Stimulated activated CD8-positive, alpha-beta memory T cell treated with anti-CD3 and anti-CD28 coated beads, Interleukin-15, amount 100 ng/mL, for 24 hours (primary cell): ENCODE measurements at regions not wholly inside any gene's neighbourhood (a gene's known extent, or its start where the extent isn't known, plus 50 kb on each side); places are given as distances from the start of the nearest gene placed in this dataset.

ENCODE experiments used
- DNase-seq: peaks from one replicate; pipeline ENCODE4 v3.0.0-alpha.2; 2020; ENCODE audit warnings: low read depth

- no peak for DNase-seq
These were observed 419.8 kb downstream of the CETN3 start for GRCh38 chr5:89989776-89990175.

- DNase-seq = no peak
These were observed 420.4 kb downstream of the CETN3 start for GRCh38 chr5:89988998-89989655.

GRCh38 chr5:89988129-89988810 lies 421.3 kb downstream of the CETN3 start:
- no peak for DNase-seq

- DNase-seq = no peak
These were observed 426.3 kb downstream of the CETN3 start for GRCh38 chr5:89983216-89983615.

GRCh38 chr5:89981878-89982773 lies 427.4 kb downstream of the CETN3 start:
- DNase-seq = no peak

- DNase-seq = no peak
These were observed 428.5 kb downstream of the CETN3 start for GRCh38 chr5:89981021-89981420.

GRCh38 chr5:89973516-89973915 lies 436.0 kb downstream of the CETN3 start:
- DNase-seq = no peak

- DNase-seq = no peak
These were observed 436.7 kb downstream of the CETN3 start for GRCh38 chr5:89972901-89973300.

- no peak for DNase-seq
These were observed 440.6 kb downstream of the CETN3 start for GRCh38 chr5:89968958-89969381.

- DNase-seq = no peak
These were observed 441.6 kb downstream of the CETN3 start for GRCh38 chr5:89967771-89968444.

- DNase-seq = no peak
These were observed 452.7 kb downstream of the CETN3 start for GRCh38 chr5:89956838-89957237.

- no peak for DNase-seq
These were observed 454.6 kb downstream of the CETN3 start for GRCh38 chr5:89954916-89955315.

GRCh38 chr5:89951876-89952275 lies 457.7 kb downstream of the CETN3 start:
- DNase-seq = no peak

- no peak for DNase-seq
These were observed 459.3 kb downstream of the CETN3 start for GRCh38 chr5:89950234-89950633.

GRCh38 chr5:89948977-89949376 lies 460.6 kb downstream of the CETN3 start:
- no peak for DNase-seq

- DNase-seq = no peak
These were observed 462.6 kb downstream of the CETN3 start for GRCh38 chr5:89946916-89947315.

GRCh38 chr5:89946508-89946907 lies 463.0 kb downstream of the CETN3 start:
- no peak for DNase-seq

- DNase-seq = no peak
These were observed 467.4 kb downstream of the CETN3 start for GRCh38 chr5:89942171-89942570.

GRCh38 chr5:89936576-89936975 lies 473.0 kb downstream of the CETN3 start:
- no peak for DNase-seq

- DNase-seq = no peak
These were observed 475.5 kb downstream of the CETN3 start for GRCh38 chr5:89934069-89934468.

- no peak for DNase-seq
These were observed 476.8 kb downstream of the CETN3 start for GRCh38 chr5:89932771-89933181.
